HuH-7 (cell line): ENCODE measurements at regions not wholly inside any gene's neighbourhood (a gene's known extent, or its start where the extent isn't known, plus 50 kb on each side); places are given as distances from the start of the nearest gene placed in this dataset.

Source experiments
- DNase-seq: peaks from one replicate; pipeline ENCODE4 v3.0.0; 2011; ENCODE audit warnings: low spot score

DNA sequence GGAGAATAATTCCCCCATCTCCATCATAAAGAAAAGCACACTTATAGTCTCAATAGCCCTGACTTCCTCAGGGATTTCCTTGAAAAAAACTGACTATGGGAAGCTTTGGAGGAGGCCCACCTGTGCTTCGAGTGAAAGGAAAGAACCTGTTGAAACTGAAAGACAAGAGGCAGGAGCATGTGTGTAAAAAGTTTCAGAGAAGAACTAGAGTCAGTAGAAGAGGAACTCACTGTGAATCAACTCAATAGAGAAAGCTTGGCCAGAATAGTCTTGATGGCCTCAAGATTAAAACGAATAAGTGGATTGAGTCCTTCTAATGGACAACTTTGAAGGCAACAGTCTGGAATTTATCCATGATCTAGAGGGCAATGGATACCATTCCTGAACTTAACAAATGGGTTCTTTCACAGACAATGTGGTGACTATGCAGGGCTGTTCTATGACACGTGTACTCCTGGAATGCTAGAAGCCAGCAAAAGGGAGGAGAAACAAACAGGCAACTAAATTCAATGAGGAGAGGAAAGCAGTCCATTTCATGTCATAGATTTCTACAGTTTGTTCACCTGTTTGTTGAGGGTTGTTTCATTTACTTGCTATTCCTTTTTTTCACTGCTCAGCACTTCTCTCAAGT, 442.3 kb downstream of the GRB14 start:
- no peak for DNase-seq

DNA sequence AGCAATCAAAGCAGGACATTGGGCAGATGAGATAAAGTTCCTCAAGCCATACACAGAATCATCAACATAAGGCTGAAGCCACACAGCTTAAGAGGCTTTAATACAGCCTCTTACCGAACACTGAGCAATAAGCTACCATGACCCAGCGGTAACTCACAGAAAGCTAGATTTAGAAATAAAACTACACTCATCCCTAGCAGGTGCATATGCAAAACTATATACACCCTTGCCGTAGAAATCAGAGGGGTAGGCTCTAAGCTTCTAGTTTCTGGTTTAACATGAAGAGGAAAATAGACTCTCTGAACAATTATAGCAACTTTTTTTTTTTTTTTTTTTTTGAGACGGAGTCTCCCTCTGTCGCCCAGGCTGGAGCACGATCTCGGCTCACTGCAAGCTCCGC, 428.8 kb upstream of the FIGN start:
- no peak for DNase-seq

DNA sequence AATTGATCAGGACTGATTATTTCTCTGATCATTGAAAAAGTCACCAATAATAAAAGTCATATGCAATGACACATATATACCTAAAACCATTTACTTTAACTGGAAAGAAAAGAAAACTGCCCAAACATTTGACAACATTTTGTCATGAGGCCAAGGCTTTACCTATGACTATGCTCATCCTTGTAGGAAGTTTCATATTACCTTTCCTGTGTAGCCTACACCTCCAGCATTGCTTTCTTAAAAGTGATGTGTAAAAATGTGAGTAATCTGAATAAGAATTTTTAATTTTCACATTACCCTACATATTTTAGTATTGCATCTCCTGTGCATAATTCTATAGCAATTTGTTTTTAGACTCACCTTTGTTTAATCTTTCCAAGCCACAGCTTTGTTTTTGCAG, 419.8 kb upstream of the FIGN start:
- no peak for DNase-seq

DNA sequence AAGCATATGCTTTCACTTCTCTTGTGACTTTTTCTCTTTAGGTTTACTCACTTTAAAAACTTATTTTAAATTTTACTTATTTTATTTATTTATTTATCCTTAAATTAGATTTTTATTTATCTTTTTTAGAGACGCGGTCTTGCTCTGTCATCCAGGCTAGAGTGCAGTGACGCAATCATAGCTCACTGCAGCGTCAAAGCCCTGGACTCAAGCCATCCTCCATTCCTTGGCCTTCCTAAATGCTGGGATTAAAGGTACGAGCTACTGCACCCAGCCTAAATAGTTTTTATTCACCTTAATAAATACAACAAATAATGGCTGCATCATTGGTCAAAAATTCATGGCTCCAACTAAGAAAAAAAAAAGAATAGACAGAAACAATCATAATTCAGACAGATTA, 415.7 kb upstream of the FIGN start:
- DNase-seq, result no peak

DNA sequence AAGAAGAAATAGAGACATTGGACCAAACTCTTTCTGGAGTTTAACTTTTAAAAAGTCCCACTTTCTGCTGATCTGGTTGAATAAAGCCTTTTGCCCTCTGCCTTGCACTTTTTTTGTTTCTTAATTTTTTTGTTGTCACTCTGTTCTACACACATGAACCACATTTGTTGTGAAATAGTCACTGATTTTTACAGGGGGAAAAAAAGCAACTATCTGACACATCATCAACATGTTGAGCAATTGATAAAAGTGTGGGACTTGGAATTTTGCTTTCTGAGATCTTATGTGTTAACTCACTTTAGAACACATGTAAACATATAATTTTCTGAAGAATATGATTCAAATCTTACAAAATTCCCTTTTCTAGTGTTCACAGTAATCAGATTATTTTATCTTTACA, 414.8 kb upstream of the FIGN start:
- no peak for DNase-seq

DNA sequence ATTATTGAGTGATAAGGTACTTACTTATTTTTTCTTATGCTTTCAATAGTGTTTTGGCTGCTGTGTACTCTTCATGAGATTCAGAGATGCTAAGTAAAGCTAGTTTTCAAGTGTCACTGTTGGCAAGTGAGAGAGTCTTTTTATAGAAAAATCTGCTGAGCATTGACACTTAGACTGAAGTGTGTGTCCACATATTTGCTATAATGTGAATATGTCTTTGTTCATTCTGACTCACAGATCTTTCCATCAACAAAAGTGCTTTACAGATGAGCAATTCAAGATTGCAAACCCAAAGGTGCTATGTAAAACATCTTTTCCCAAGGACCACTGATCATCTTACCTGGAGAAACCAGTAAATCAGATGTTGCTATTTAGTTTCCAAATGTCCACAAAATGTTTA, 410.6 kb upstream of the FIGN start:
- DNase-seq, result no peak

DNA sequence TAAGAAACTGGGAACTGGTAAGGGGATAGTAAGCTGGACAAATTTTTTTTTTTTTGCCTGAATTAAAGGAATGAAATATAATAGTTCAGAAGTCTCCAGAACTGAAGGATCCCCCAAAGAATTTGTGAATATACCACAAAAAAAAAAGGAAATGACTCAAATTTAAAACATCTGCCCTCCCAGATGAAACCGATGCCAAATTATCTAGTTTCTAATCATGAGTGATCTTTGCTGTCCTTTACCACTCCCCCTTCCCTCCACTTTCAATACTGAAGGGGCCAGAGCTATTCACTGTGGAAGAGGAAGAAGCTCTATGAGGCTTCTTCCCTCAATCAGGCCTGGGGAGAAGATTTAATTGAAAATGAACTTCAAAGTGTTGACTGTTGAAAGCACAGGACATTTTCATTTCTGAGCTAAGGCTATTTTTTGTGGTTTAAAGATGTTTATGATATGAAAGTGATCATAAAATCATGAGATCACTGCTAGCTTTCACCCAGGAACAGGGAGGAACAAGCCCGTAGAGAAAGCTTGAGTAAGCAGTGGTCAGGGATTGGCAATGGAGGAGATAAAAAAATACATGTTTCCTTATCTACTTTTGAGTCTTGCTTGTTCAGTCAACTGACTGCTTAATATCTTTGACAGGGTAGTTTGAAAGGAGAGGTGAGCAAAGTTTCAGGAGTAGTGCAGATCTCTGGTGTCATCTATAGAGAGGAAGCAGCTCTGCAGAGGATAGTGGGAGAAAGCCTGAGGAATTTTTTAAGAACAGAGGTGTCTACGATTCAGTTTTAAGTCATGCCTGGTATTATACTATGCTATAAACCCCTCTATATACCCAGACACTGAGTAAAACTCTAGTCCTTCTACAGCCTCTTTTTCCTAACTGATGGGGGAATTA, 409.5 kb upstream of the FIGN start:
- no peak for DNase-seq

DNA sequence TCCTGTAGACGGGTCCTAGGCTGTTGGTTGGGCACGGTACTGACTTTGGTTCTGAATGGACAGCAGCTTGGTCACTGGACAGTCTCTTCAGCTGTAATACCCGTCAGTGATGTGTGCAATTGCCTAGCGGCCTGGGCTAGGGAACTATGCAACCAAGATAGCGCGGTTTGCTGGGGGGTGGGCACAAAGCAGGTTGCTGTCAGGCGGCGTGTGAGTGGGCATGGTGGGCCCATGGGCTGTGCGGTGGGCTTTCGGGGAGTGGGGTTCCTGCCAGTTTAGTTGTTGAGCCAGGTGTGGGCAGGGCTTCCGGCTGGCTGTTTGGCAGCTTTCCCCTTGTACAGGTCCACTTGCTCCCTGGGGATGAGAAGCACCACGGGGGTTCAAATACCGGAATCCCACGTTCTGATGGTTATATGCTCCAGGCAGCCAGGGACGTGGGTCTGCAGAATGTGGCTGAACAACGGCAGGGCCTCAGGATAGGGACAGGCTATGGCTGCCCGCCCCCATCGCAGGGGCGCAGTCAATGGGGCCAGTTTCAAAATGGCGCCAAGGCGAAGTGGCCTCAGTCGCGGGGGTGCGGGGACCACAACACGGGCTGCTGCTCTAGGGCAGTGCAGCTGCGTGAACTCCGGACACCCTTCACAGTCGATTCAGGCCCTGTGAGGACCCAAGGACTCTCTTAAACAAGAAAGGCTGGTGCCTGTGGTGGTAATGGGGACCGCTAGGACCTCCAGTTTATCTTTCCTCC, 407.5 kb upstream of the FIGN start:
- DNase-seq, result no peak

DNA sequence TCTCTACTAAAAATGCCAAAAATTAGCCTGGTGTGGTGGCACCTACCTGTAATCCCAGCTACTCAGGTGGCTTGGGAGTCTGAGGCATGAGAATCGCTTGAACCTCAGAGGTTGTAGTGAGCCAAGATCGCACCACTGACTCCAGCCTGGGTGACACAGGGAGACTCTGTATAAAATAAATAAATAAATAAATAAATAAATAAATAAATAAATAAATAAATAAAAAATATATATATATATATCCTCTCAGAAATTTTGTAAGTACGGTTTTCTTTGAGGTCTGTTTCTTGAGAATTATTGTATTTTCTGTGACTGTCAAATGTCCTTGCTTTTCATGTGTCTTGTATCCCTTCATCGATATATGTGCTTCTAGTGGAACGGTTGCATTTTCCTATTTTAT, 406.9 kb upstream of the FIGN start:
- no peak for DNase-seq

DNA sequence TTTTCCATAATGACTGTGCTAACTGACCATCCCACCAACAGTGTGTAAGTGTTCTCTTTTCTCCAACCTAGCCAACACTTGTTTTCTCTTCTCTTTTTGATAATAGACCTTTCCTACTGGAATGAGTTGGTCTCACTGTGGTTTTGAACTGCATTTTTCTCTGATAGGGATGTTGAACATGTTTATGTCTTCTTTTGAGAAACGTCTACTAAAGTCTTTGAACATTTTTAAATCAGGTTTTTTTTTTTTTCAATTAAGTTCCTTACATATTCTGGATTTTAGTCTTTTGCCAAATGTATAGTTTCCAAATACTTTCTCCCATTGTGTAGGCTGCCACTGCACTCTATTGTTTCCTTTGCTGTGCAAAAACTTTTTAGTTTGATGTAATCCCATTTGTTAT, 405.5 kb upstream of the FIGN start:
- no peak for DNase-seq

DNA sequence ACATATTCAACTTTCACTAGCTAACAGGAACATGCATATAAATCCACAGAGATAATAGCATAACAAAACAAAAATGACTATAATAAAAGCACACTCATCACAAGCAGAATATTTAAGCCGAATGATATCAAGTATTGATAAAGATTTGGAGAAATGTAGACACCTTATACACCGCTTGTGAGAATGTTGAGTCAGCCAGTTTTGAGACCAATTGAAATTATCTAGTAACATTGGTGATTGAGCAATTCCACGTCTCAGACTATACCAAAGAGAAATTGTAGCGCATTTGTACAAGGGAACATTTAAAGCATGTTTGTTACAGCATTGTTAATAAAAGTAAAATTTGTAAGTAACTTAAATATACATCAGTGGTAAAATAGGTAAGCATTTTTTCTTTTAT, 402.9 kb upstream of the FIGN start:
- no peak for DNase-seq

DNA sequence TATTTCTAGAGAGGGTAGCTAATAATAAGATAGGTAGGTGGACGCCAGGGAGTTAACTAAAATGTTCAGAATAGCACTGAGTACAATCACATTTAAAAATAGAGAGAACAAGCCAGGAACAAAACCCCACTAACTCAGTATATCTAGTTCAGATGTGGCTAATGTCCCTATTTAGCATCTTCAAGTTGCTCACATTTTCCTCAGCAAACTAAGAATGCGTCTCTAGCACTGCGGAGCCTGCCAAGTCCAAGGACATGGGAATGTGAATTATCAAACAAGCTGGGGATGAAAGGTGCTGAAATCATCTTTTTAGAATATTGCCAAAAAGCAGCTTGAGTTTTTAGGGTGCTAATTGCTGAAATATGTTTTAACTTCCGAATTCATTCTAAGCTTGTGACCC, 398.5 kb upstream of the FIGN start:
- DNase-seq, result no peak

DNA sequence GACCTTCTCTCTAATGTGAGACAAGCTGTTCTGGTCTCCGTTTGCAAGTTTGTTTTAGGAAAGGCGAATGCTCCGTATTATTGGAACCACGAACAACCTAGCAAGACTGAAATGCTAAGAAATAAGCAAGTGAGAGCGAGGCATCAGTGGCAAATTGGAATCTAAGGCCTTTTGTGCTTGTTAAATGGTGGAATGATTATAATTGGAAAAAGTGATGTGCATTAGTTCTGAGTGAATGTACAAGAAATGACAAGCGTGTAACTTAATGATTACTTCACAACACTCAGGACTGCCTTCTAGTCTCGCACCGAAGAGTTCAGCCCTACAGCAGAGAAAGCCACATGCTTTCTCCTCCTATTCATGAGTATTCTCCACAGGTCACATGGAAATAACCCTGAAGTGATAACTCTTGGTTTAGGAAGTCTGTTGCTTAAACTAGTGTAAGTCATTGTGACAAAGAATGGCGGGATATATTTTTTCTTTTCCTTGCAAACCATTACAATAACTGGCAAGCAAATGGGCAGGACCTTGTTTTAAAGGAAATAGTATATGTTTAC, 392.2 kb upstream of the FIGN start:
- DNase-seq, result no peak

DNA sequence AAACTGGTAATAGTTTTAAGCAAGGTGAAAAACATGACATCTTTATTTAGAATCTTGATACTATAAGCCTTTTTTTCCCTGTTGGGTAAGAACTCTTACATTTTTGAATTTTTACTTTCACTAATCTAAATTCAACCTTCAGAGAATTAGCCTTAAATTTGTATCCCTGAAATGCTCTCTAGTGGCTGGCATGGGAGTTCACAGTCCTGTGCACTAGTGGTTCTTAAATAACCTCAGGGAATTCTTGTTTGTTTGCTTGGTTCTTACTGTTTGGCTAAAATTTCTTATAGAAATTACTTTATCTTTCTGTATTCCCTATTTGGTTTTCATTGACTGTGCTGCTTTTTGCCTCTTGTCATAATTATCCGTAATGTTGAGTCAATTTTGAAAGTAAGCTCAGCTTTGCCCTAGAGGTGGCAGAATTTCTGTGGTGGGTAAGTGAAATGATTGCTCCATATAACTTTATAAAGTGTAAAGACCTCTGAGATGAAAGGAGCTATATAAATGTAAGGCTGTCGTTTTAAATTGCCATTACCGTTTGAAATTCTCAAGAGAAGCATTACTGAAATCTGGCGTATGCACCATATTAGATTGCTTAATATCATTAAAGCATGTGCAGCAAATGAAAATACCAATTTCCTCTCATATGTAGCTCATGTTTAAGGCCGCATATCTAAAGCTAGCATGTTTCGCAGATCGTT, 391.3 kb upstream of the FIGN start:
- DNase-seq, result no peak

DNA sequence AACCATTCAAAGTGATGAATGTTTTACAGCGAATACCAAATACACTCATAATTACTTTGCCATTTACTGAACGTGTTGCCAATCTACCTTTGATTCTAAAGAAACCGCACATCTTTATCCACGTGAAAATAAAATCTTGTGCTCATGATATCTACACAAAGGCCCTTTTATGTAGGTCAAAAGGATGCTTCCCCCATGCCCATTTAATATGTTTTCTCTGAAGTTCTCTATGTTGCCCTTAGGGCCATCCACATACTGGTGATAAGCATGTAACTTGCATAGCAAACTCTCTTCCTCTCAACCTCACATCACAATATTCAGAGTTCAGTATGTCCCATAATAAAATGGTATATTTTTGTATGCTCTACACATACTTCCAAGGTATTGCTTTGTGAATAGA, 380.0 kb upstream of the FIGN start:
- DNase-seq, result no peak

DNA sequence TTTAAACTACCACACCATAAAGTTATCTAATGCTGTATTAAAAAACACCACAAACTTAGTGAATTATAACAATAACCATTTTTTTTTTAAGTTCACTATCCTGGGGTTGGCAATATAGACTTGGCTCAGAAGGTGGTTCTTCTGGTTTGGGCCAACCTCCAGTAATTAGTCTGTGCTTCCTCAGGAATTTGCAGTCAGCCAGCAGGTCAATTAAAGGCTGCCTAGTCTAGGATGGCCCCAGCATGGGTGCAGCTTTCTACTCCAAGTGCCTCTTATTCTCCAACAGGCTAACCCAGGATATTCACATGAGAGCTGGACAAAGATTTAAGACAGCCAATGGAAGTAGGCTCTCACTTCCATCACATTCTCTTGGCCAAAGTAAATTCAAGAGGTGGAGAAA, 379.1 kb upstream of the FIGN start:
- no peak for DNase-seq

DNA sequence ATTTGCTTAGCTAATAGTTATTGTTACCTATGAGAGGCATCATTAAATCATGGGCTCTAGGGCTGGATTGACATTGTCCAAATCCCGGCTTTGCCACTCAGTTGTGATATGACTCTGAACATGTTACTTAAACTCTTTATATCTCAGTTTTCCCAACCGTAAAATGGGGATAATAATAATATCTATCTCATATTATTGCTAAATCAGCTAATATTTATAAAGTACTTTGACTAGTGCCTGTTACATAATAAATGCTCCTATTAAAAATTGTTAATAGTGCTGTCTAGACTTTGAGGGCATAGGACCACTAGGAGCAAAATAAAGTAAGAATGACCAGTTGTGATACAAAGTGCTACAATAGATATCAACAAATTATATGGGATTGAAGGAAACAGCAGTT, 376.3 kb upstream of the FIGN start:
- no peak for DNase-seq

DNA sequence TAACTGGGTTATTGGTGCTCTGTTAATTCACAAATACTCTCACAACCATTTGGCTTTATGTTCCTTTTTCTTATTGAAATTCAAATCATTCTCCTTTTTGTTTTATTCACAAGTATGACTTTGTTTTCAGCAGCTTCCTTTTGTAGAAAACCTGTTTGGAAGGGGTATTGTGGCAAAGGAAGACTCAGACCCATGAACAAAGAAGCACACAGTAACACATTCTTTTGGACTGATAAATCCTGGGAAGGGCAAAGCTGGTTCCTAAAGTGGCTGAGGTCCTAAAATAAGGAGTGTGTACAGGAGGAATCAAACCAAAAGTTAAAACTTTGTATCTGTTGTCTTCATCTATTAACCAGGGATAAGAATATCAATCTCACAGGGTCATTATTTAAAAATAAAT, 374.7 kb upstream of the FIGN start:
- no peak for DNase-seq

DNA sequence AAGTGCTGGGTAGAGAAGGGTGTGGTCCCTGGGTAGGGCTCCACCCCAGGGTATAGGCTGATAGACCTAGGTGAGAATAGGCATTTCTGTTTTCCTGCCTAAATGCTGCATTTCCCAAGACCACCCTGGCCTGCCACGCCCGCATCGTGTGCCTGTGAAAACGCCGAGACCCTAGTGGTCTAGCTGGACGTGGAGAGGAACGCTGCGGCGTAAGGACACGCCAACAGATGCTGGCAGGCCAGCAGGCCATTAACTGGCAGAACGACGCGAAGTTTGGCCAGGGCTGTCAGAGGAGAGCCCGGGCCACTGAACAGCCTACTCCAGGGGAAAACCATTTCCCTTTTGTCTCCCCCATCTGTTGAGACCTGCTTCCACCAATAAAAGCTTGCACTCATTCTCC, 373.2 kb upstream of the FIGN start:
- DNase-seq, result no peak

DNA sequence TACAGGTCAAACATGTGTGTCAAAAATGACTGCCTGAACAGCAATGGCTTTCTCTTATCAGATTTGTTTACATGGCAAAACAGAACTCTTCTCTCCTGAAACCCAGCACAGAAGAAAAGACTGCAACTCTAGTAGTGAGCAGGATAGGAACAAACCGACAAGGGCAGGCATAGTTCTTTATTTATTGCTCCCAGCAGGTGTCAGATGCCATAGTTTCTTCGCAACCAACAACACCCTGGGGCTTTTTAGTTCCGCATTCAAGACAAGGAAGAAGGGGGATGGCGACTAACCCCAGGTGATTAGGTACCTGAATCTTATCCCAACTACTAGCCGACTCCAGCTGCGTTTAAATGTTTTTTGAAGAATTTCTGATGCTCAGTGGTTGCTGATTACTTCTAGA, 367.5 kb upstream of the FIGN start:
- no peak for DNase-seq

DNA sequence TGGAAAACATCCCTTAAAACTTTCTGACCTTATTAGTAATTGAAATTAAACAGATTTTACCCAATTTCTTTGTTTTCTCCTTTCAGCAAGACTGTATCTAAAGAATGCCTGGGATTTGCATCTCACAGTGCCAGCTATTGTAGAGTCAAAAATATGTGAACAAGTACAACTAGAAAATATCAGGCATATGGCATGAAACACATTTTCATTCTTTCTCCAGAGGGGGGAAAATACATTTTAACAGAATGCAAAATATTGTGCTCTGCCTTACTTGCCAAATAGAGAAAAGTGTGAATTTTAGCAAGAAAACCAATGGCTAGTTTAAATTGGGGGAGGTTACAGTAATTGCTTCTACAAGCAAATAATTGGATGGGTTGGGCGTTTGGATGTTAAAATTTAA, 366.6 kb upstream of the FIGN start:
- no peak for DNase-seq

DNA sequence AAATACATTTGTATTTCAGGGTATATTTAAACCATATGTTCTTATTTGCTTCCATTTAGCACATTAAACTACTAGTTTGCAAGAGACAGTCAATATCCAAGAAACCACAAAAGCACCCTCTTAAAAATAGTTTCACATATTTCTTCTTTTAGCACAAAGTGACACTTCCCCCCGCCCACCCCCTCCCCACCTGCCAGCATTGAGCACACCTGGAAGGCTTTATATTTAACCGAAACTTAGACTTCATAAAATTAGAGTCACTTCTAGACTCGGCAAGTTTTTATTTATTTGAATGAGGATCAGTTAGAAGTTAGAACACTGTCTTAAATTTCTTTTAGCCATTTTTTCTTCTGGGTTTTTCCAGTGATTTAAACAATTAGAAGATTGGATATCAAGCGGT, 355.9 kb upstream of the FIGN start:
- DNase-seq, result no peak
